K562 (cell line): ENCODE measurements at regions not wholly inside any gene's neighbourhood (a gene's known extent, or its start where the extent isn't known, plus 50 kb on each side); places are given as distances from the start of the nearest gene placed in this dataset.

Experiments
- ATAC-seq: fragments of 200-7000 bp; cut with Tn5 transposase; 3 replicates; pipeline ENCODE4 v1.9.1; 2020; ENCODE audit warnings: moderate library complexity
- BruUV-seq: library from RNA; stranded (reverse); fragments of 400-500 nt; replicated peaks from 2 replicates; lab custom pipeline; 2021; lab: Mats Ljungman, UMichigan
- CTCF ChIA-PET: fragments of 300-600 bp; formaldehyde crosslinking; extraction: SDS; loops from one replicate; lab custom pipeline; 2021; ENCODE audit warnings: low intra/inter-chr PET ratio; lab: Yijun Ruan, JAX
- POLR2A ChIA-PET: fragments of 300-600, 350-650 bp; sonication (Branson Sonifier 250); formaldehyde crosslinking; extraction: SDS; loops from one replicate; lab custom pipeline; 2021; ENCODE audit warnings: antibody characterized with exemption, inconsistent platforms; lab: Yijun Ruan, JAX
- DNase-seq, 4 experiments: peaks; one replicate each; pipeline versions ENCODE4 v3.0.0 to v3.0.0-alpha.2; 2011 to 2018; ENCODE audit warnings: low spot score in 3 of 4, mixed read lengths in 3 of 4; ENCODE audit errors: extremely low read depth in 1 of 4
- FAIRE-seq: peaks from 2 replicates; lab custom pipeline; 2011; peaks lifted over from hg19 to GRCh38; lab: Jason Lieb, UNC
- H2AFZ ChIP-seq: 2 replicates; pipeline ENCODE4 v1.6.0; 2011; ENCODE audit warnings: low read depth, low read length, control low read depth, inconsistent platforms
- H3K27ac ChIP-seq: fragments of 200-600 bp; 3 replicates; pipeline ENCODE4 v1.8.0; 2011; ENCODE audit warnings: low read depth, mild to moderate bottlenecking, control low read depth, inconsistent platforms, low read length, moderate library complexity, mixed read lengths; ENCODE audit errors: extremely low read depth
- H3K27me3 ChIP-seq, 2 experiments: fragments of 300-600 bp in 1 of 2; 2 replicates in 1 of 2; 3 replicates in 1 of 2; pipeline versions ENCODE4 v1.6.0 to v1.8.0; 2011; ENCODE audit warnings: inconsistent platforms in 2 of 2, low read length in 2 of 2, mild to moderate bottlenecking in 1 of 2, mixed read lengths in 1 of 2, moderate library complexity in 1 of 2; ENCODE audit not compliant: control insufficient read depth in 2 of 2, insufficient read depth in 2 of 2
- H3K36me3 ChIP-seq: fragments of 300-600 bp; 3 replicates; pipeline ENCODE4 v1.8.0; 2011; ENCODE audit warnings: mild to moderate bottlenecking, low read length, inconsistent platforms; ENCODE audit not compliant: control insufficient read depth, insufficient read depth
- H3K4me1 ChIP-seq, 2 experiments: fragments of 200-600 bp in 1 of 2; replicated peaks in 1 of 2; 2 replicates in 1 of 2; 3 replicates in 1 of 2; pipeline versions ENCODE4 v1.5.1 to v1.8.0; 2011; ENCODE audit warnings: inconsistent platforms in 2 of 2, low read length in 2 of 2, mild to moderate bottlenecking in 1 of 2, mixed read lengths in 1 of 2, moderate library complexity in 1 of 2; ENCODE audit not compliant: control insufficient read depth in 2 of 2, insufficient read depth in 2 of 2
- H3K4me2 ChIP-seq: 2 replicates; pipeline ENCODE4 v1.6.1; 2011; ENCODE audit warnings: low read length, control low read depth, inconsistent platforms, mixed read lengths; ENCODE audit not compliant: insufficient read depth
- H3K4me3 ChIP-seq: fragments of 200-600 bp; sonication (generic), shearing (Covaris generic); 2 replicates; pipeline ENCODE4 v1.5.1; 2016; ENCODE audit warnings: control low read depth, inconsistent platforms
- H3K79me2 ChIP-seq: fragments of 200-600 bp; 3 replicates; pipeline ENCODE4 v1.8.0; 2011; ENCODE audit warnings: low read length, inconsistent platforms; ENCODE audit not compliant: control insufficient read depth, insufficient read depth
- H3K9ac ChIP-seq, 2 experiments: 2 replicates each; pipeline versions ENCODE4 v1.6.0 to v1.6.1; 2011; ENCODE audit warnings: low read depth in 2 of 2, low read length in 2 of 2, control low read depth in 1 of 2, inconsistent platforms in 1 of 2, mild to moderate bottlenecking in 1 of 2, mixed read lengths in 1 of 2; ENCODE audit not compliant: insufficient read depth in 1 of 2
- H3K9me1 ChIP-seq: one replicate; pipeline ENCODE4 v1.6.0; 2011; ENCODE audit warnings: inconsistent platforms, mild to moderate bottlenecking, low read length, moderate library complexity; ENCODE audit not compliant: control insufficient read depth, insufficient read depth
- H3K9me3 ChIP-seq: replicated peaks from 2 replicates; pipeline ENCODE4 v1.5.1; 2011; ENCODE audit warnings: low read depth, low read length, inconsistent platforms; ENCODE audit not compliant: control insufficient read depth, insufficient read depth
- H4K20me1 ChIP-seq: replicated peaks from 2 replicates; pipeline ENCODE4 v1.6.1; 2011; ENCODE audit warnings: low read length, inconsistent platforms, mixed read lengths; ENCODE audit not compliant: control insufficient read depth, insufficient read depth
- BCL6 ChIP-seq: fragments of 250-450 bp; sonication (Bioruptor Pico); IDR thresholded peaks from 2 replicates; pipeline ENCODE4 v1.4.0; 2020
- BCOR ChIP-seq: fragments of 450-650 bp; IDR thresholded peaks from 2 replicates; pipeline ENCODE4 v1.6.1; 2016
- E2F1 ChIP-seq: sonication (generic); formaldehyde crosslinking; IDR thresholded peaks from 2 replicates; pipeline ENCODE4 v1.8.1; 2023; ENCODE audit warnings: mild to moderate bottlenecking, missing genetic modification reagents, moderate library complexity
- ETV6 ChIP-seq, 3 experiments: fragments of 150-350 bp in 1 of 3; sonication (generic) in 1 of 3; formaldehyde crosslinking in 1 of 3; IDR thresholded peaks; 2 replicates each; pipeline versions ENCODE4 v1.6.1 to v1.8.0; 2014 to 2022; ENCODE audit warnings: borderline replicate concordance in 2 of 3, low read depth in 2 of 3, antibody characterized with exemption in 1 of 3, low read length in 1 of 3, mild to moderate bottlenecking in 1 of 3, missing genetic modification reagents in 1 of 3
- FOXA3 ChIP-seq, 2 experiments: fragments of 450-650 bp in 1 of 2; sonication (generic) in 1 of 2; formaldehyde crosslinking; IDR thresholded peaks in 1 of 2; conservative IDR thresholded peaks in 1 of 2; 2 replicates each; pipeline versions ENCODE4 v1.4.0 to v1.8.0; 2020 to 2022; ENCODE audit warnings: mild to moderate bottlenecking in 2 of 2, missing genetic modification reagents in 1 of 2
- FOXK2 ChIP-seq, 2 experiments: fragments of 450-650 bp; IDR thresholded peaks in 1 of 2; conservative IDR thresholded peaks in 1 of 2; 2 replicates each; pipeline ENCODE4 v1.6.1; 2016; ENCODE audit warnings: low read depth in 2 of 2, mild to moderate bottlenecking in 1 of 2
- GTF2B ChIP-seq: IDR thresholded peaks from 2 replicates; pipeline ENCODE4 v1.6.1; 2011; ENCODE audit not compliant: insufficient read length; ENCODE audit errors: extremely low read depth
- MTA1 ChIP-seq: fragments of 450-650 bp; IDR thresholded peaks from 2 replicates; pipeline ENCODE4 v1.6.1; 2017; ENCODE audit warnings: borderline replicate concordance
- NFIX ChIP-seq: fragments of 250-450 bp; sonication (Bioruptor Pico); IDR thresholded peaks from 2 replicates; pipeline ENCODE4 v1.4.0; 2020; ENCODE audit warnings: low read depth, mild to moderate bottlenecking, moderate library complexity
- SAFB ChIP-seq: fragments of 200-400 bp; formaldehyde crosslinking; IDR thresholded peaks from 2 replicates; pipeline ENCODE4 v1.6.1; 2017; ENCODE audit warnings: low read depth, low read length, borderline replicate concordance
- SRSF1 ChIP-seq: fragments of 200-400 bp; formaldehyde crosslinking; IDR thresholded peaks from 2 replicates; pipeline ENCODE4 v1.6.1; 2017; ENCODE audit warnings: mild to moderate bottlenecking, low read depth, low read length, moderate library complexity
- TSC22D4 ChIP-seq: fragments of 450-650 bp; IDR thresholded peaks from 2 replicates; pipeline ENCODE4 v1.6.1; 2016; ENCODE audit warnings: missing genetic modification characterization, missing biosample characterization, control low read depth
- ZNF395 ChIP-seq: fragments of 200-800 bp; sonication (Bioruptor generic); IDR thresholded peaks from 2 replicates; pipeline ENCODE4 v1.6.1; 2017; ENCODE audit warnings: missing genetic modification characterization, missing compliant biosample characterization
- ZNF41 ChIP-seq: fragments of 250-450 bp; sonication (Bioruptor Pico); conservative IDR thresholded peaks from 2 replicates; pipeline ENCODE4 v1.4.0; 2020; ENCODE audit warnings: mild to moderate bottlenecking
- ZNF695 ChIP-seq: fragments of 450-650 bp; formaldehyde crosslinking; IDR thresholded peaks from 2 replicates; pipeline ENCODE4 v1.4.0; 2020; ENCODE audit warnings: mild to moderate bottlenecking, moderate library complexity
- ZNF699 ChIP-seq: fragments of 250-450 bp; sonication (Bioruptor Pico); IDR thresholded peaks from 2 replicates; pipeline ENCODE4 v1.8.0; 2021; ENCODE audit warnings: mild to moderate bottlenecking, moderate library complexity; ENCODE audit not compliant: insufficient replicate concordance
- ZNF79 ChIP-seq: fragments of 250-450 bp; sonication (Bioruptor Pico); IDR thresholded peaks from 2 replicates; pipeline ENCODE4 v1.4.0; 2020; ENCODE audit warnings: low read depth, mild to moderate bottlenecking, moderate library complexity
- WGBS: fragments of 100-300 bp; shearing (Covaris generic); methylation state at CpG from one replicate; pipeline ENCODE4 v1.1.6; 2016; ENCODE audit warnings: low coverage, mixed read lengths; ENCODE audit not compliant: insufficient coverage; ENCODE audit errors: missing lambda C conversion rate; 5-methylcytosine and 5-hydroxymethylcytosine counted together
- in situ Hi-C: fragments of 300-500 bp; cut with MboI; formaldehyde crosslinking; loops from 4 replicates; pipeline ENCODE4 v1.15.0; 2018; ENCODE audit warnings: inconsistent platforms, mixed read lengths
- intact Hi-C: fragments of 100-400 bp; cut with micrococcal nuclease; formaldehyde crosslinking; loops from 2 replicates; pipeline ENCODE4 v1.14.2; 2022

- ChIA-PET POLR2A (no interaction called here), CTCF (no interaction called here)
- 0% methylated on average over 2 of the region's 2 CpGs for WGBS
- Histone ChIP-seq H3K4me2 (no peak overlapping the region), H3K9ac (no peak overlapping the region), H3K4me1 (no peaks in the 10 kb centered on the region), H2AFZ (no peak overlapping the region), H4K20me1 (no peaks in the 10 kb centered on the region), H3K4me3 (no peak overlapping the region), H3K36me3 (no peaks in the 10 kb centered on the region), H3K79me2 (no peaks in the 10 kb centered on the region), H3K9me3 (no peaks in the 10 kb centered on the region), H3K9me1 (no peaks in the 10 kb centered on the region), H3K27me3 (no peaks in the 10 kb centered on the region), H3K27ac (no peak overlapping the region)
- DNase-seq (no peak), ATAC-seq (no peak), FAIRE-seq (no peak)
- in situ Hi-C loops (no loop called here), intact Hi-C loops (no loop called here)
- no peak for TF ChIP-seq NFIX (CRISPR knock-in tag)
- no peak for TF ChIP-seq ZNF79
- no peak for TF ChIP-seq MTA1
- TF ChIP-seq ZNF695 (CRISPR knock-in tag), result no peak
- TF ChIP-seq FOXK2 (conservative IDR thresholded peaks at IDR 0.05 in 1 of 2, IDR thresholded peaks at IDR 0.05 in 1 of 2; ENCODE audit: low read depth in 2 of 2), result no peak
- TF ChIP-seq FOXA3 (CRISPR knock-in tag; conservative IDR thresholded peaks at IDR 0.05 in 1 of 2, IDR thresholded peaks at IDR 0.05 in 1 of 2), result no peak
- no peak for TF ChIP-seq SRSF1
- TF ChIP-seq BCL6 (CRISPR knock-in tag), result no peak
- TF ChIP-seq TSC22D4 (tag), result no peak
- TF ChIP-seq ZNF395 (CRISPR knock-in tag), result no peak
- no peak for TF ChIP-seq ZNF41 (CRISPR knock-in tag)
- no peak for TF ChIP-seq ETV6 (IDR thresholded peaks at IDR 0.05; ENCODE audit: borderline replicate concordance in 1 of 2, low read depth in 2 of 2, low read length in 1 of 2)
- no peak for TF ChIP-seq ETV6 (CRISPR knock-in tag; IDR thresholded peaks at IDR 0.05; ENCODE audit: borderline replicate concordance)
- TF ChIP-seq GTF2B, result no peak
- no peak for TF ChIP-seq ZNF699 (CRISPR knock-in tag)
- TF ChIP-seq SAFB, result no peak
- TF ChIP-seq BCOR, result no peak
- no peak for TF ChIP-seq E2F1 (CRISPR knock-in tag)
- no TSS peak for BruUV-seq
Measured at GRCh38 chr10:105770524-105771212, 1129.6 kb downstream of the SORCS3 start.
